ENCODE measurements at regions not wholly inside any gene's neighbourhood (a gene's known extent, or its start where the extent isn't known, plus 50 kb on each side); places are given as distances from the start of the nearest gene placed in this dataset.

- H3K4me3 ChIP-seq (ENCODE audit: low read depth, low read length), result no peak overlapping the region
These were observed 405.3 kb upstream of the EEF2KMT start for GRCh38 chr16:5502944-5503343.

GRCh38 chr16:5502467-5502869, 404.9 kb upstream of the EEF2KMT start:
- Histone ChIP-seq H3K36me3 (ENCODE audit: control insufficient read depth, insufficient read depth, low read length) (no peaks in the 10 kb centered on the region), H3K4me3 (ENCODE audit: low read depth, low read length) (no peak overlapping the region), H3K27me3 (ENCODE audit: control insufficient read depth, insufficient read depth, low read length) (no peaks in the 10 kb centered on the region)
- no peak for TF ChIP-seq CTCF (IDR thresholded peaks at IDR 0.05; ENCODE audit: insufficient read depth, low read depth, low read length)
- POLR2A ChIA-PET, result no interaction called here
- CTCF ChIA-PET, result no interaction called here
- no peak for DNase-seq (ENCODE audit: low read depth)

More at GRCh38 chr16:5502944-5503343, 405.3 kb upstream of the EEF2KMT start:
- CTCF ChIA-PET, result no interaction called here
- DNase-seq (ENCODE audit: low read depth), result no peak
- POLR2A ChIA-PET, result no interaction called here
- H3K36me3 ChIP-seq (ENCODE audit: control insufficient read depth, insufficient read depth, low read length), result no peaks in the 10 kb centered on the region
- no peak for TF ChIP-seq CTCF (IDR thresholded peaks at IDR 0.05; ENCODE audit: insufficient read depth, low read depth, low read length)
- no peaks in the 10 kb centered on the region for H3K27me3 ChIP-seq (ENCODE audit: control insufficient read depth, insufficient read depth, low read length)

GRCh38 chr16:5500526-5500925, 402.9 kb upstream of the EEF2KMT start:
- CTCF ChIA-PET, result no interaction called here

GRCh38 chr16:5498562-5498961, 401.0 kb upstream of the EEF2KMT start:
- ChIA-PET CTCF (no interaction called here), POLR2A (no interaction called here)
- no peak for DNase-seq (ENCODE audit: low read depth)
- no peak for TF ChIP-seq CTCF (IDR thresholded peaks at IDR 0.05; ENCODE audit: insufficient read depth, low read depth, low read length)
- no peaks in the 10 kb centered on the region for H3K27me3 ChIP-seq (ENCODE audit: control insufficient read depth, insufficient read depth, low read length)
- no peak overlapping the region for H3K4me3 ChIP-seq (ENCODE audit: low read depth, low read length)
- no peaks in the 10 kb centered on the region for H3K36me3 ChIP-seq (ENCODE audit: control insufficient read depth, insufficient read depth, low read length)

More at GRCh38 chr16:5500526-5500925, 402.9 kb upstream of the EEF2KMT start:
- H3K4me3 ChIP-seq (ENCODE audit: low read depth, low read length), result no peak overlapping the region
- no peak for TF ChIP-seq CTCF (IDR thresholded peaks at IDR 0.05; ENCODE audit: insufficient read depth, low read depth, low read length)
- no peak for DNase-seq (ENCODE audit: low read depth)
- POLR2A ChIA-PET, result no interaction called here
- H3K36me3 ChIP-seq (ENCODE audit: control insufficient read depth, insufficient read depth, low read length), result no peaks in the 10 kb centered on the region
- no peaks in the 10 kb centered on the region for H3K27me3 ChIP-seq (ENCODE audit: control insufficient read depth, insufficient read depth, low read length)

GRCh38 chr16:5496013-5496412, 398.4 kb upstream of the EEF2KMT start:
- H3K27me3 ChIP-seq (ENCODE audit: control insufficient read depth, insufficient read depth, low read length), result no peaks in the 10 kb centered on the region
- POLR2A ChIA-PET, result no interaction called here
- DNase-seq (ENCODE audit: low read depth), result no peak
- H3K36me3 ChIP-seq (ENCODE audit: control insufficient read depth, insufficient read depth, low read length), result no peaks in the 10 kb centered on the region
- TF ChIP-seq CTCF (IDR thresholded peaks at IDR 0.05; ENCODE audit: insufficient read depth, low read depth, low read length), result no peak
- no peak overlapping the region for H3K4me3 ChIP-seq (ENCODE audit: low read depth, low read length)
- CTCF ChIA-PET, result no interaction called here
